22Rv1 (cell line): ENCODE measurements at regions not wholly inside any gene's neighbourhood (a gene's known extent, or its start where the extent isn't known, plus 50 kb on each side); places are given as distances from the start of the nearest gene placed in this dataset.

ENCODE experiments used
- H3K27ac ChIP-seq: fragments of 450-650 bp; 2 replicates; pipeline ENCODE4 v1.5.1; 2017
- ZFX ChIP-seq: fragments of 450-650 bp; IDR thresholded peaks from 2 replicates; pipeline ENCODE4 v1.6.1; 2017; ENCODE audit warnings: antibody characterized with exemption, borderline replicate concordance
- TF ChIP-seq, protein P1 (sequence below): fragments of 450-650 bp; IDR thresholded peaks from 2 replicates; pipeline ENCODE4 v1.5.1; 2017; ENCODE audit warnings: mild to moderate bottlenecking

DNA sequence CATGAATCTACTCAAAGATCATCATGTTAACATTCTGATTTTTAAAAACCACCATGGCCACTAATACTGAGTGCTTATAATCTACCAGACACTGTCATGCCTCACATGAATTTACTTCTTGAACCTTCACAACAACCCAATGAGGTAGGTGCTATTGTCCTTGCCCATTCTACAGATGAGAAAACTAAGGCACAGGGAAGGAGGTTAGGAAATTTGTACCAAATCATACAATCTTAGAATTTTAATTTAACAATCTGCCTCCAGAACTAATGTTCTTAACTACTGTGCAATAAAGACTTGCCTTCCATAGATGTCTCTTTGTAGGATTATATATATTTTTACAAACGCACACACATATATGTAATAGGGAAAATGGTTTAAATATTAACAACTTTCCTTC lies 269.5 kb downstream of the ALDH8A1 start:
- no peak overlapping the region for H3K27ac ChIP-seq
- TF ChIP-seq, protein P1, sequence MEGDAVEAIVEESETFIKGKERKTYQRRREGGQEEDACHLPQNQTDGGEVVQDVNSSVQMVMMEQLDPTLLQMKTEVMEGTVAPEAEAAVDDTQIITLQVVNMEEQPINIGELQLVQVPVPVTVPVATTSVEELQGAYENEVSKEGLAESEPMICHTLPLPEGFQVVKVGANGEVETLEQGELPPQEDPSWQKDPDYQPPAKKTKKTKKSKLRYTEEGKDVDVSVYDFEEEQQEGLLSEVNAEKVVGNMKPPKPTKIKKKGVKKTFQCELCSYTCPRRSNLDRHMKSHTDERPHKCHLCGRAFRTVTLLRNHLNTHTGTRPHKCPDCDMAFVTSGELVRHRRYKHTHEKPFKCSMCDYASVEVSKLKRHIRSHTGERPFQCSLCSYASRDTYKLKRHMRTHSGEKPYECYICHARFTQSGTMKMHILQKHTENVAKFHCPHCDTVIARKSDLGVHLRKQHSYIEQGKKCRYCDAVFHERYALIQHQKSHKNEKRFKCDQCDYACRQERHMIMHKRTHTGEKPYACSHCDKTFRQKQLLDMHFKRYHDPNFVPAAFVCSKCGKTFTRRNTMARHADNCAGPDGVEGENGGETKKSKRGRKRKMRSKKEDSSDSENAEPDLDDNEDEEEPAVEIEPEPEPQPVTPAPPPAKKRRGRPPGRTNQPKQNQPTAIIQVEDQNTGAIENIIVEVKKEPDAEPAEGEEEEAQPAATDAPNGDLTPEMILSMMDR = no peak
- no peak for TF ChIP-seq ZFX

DNA sequence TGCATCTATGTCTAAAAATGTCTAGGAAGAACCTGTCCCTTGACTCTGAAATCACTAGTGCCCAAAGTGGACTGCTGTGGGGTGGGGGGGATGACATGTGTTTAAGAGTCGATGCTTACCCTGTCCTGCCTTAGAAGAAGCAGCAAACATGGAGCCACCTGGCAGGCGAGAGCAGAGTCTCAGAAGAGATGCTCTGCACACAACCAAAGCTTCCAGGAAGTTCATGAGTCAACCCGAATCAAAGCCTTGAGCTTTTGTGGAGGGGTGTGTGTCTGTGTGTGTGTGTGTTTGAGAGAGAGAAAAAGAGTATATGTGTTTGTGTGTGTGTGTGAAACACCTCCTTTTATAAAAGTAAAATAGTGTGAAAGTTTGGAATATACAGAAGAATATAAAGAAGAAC lies 269.9 kb downstream of the ALDH8A1 start:
- H3K27ac ChIP-seq = no peak overlapping the region
- no peak for TF ChIP-seq ZFX
- TF ChIP-seq, protein P1 = no peak

DNA sequence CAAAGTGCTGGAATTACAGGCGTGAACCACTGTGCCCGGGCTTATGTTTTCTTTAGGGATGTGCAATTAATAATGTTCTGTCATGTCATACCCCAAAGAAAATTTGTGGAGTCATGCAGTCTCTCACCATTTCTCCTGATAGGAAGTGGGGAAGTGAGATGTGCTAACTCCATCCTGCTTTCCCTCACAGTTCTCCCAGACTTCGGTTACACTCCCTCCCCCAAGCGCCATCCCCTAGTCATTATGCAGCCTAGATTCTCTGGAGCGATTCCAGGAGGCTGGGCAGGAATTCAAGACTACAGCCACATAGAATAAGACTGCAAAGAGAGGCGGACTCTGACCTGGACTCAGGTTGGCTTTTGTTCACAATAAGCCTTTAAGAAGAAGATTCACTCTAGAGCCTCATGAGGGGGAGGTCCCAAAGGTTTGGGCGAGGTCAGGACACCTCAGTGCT lies 271.4 kb downstream of the ALDH8A1 start:
- no peak overlapping the region for H3K27ac ChIP-seq
- TF ChIP-seq, protein P1 = no peak
- TF ChIP-seq ZFX = no peak

DNA sequence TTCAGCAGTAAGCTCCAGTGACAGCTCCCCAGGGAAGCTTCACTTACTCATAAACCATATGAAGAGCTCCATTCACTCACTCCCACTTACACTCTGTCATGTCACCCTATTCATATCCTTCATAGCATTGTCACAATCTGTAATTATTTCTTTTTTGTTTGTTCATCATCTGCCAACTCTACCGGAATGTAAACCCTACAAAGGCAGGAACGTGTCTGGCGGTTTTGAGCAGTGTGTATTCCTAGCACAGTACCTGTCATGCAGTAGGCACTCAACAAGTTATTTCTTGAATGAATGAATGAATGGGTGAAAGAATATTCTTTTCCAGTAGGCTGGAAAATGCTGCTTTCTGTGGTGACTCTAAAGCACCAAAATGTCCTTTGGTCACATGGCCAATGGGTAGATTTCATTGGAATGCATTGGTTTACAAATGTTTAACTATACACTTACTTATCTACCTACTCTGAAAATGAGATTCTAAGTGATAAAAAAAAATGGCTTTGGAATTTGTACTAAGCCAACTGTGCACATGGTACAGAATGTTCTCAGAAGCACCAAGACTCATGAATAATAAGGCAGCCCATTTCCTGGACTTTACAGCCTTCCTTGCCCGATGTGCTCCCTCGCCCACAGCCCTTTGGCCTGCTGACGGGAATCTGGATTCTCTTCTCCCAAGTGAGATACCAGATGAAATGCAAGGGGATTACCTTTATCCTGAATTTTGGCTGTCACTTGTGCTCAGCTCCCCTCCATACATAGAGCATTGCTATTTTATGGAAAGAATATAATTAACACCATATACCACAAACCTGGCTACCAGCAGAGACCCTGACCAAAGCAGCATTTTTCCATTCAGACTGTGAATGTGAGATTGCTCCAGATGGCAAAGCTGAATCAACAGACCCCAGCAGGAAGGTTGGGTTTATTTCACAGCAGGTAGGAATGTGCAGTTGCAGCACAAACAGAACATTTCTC lies 273.3 kb downstream of the ALDH8A1 start:
- TF ChIP-seq ZFX = no peak
- TF ChIP-seq, protein P1 = no peak
- no peak overlapping the region for H3K27ac ChIP-seq

DNA sequence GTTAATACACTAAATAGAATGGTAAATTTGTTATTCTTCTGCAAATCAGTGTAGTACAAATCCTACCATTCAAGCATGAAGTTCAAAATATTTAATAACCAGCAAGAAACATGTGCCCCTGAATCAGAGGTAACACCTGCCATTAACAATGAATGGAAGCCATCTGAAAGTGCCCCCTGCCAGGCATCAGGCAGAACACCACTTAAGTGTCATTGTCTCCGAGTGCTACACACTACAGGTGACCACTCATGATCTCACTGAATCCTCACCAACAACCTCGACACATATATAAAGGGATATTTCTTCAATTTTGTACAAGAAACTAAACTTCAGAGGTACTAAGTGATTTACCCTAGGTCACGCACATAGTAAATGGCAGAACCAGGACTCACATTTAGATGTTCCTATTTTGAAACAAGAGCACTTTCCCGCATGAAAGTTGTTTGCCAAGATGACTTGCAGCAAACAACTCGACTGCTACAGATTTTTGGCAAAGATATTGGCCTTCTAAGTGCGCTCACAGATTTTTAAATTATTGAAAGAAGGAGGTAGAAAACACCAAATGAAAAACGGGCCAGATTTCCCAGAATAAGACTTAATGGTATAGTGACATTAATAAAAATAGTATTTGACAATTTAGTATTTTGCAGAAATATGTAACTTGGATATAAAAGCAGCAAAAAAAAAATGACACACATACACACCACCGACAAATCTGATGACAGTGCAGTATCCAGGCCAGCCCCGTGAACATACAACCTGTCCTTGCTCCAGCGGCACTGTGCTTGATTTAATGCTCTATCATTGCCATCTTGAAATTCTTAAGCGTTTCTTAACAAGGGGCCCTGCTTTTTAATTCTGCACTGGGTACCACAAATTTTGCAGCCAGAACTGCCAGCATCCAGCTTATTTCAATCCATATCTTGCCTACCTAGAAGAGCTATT lies 274.5 kb downstream of the ALDH8A1 start:
- H3K27ac ChIP-seq = no peak overlapping the region
- TF ChIP-seq, protein P1 = no peak
- TF ChIP-seq ZFX = no peak

DNA sequence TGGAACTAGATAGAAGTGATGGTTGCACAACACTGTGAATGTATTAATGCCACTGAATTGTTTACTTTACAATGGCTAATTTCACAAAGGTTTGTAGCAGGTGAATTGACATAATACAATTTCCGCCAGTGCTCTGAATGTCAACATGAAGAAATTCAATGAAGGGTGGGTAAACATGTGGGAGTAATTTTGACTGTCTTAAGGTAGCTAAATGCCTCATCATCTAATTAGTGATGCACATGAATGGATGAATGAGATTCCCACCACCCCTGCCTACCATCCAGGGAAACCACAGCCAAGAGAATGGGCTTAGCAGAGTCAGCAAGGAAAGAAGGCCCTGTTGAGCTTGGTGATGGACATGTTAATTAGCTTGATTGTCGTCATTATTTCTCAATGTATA lies 275.3 kb downstream of the ALDH8A1 start:
- no peak overlapping the region for H3K27ac ChIP-seq
- TF ChIP-seq, protein P1 = no peak
- TF ChIP-seq ZFX = no peak

DNA sequence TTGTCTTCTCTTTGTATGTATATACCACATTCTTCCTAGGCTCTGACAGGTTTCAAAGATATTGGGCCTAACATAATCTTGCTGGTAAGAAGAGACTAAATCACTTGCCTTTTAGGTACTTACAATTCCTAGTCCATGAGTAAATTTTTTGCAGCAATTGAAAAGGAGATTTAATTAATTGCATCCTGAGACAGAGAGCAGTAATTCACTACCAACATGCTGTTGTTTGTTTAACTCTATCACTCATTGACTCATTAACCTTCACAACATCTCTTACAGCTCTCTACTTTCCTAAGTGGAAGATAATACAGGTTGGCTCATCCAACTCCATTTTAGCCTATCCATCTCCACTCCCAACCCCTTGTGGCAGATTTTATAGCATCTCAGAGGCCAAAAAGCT lies 280.4 kb downstream of the ALDH8A1 start:
- no peak overlapping the region for H3K27ac ChIP-seq
- TF ChIP-seq, protein P1 = no peak
- no peak for TF ChIP-seq ZFX
